CD4-positive, alpha-beta T cell treated with Interleukin-6 at 100 ng/mL for 8 hours (primary cell): ENCODE measurements at regions not wholly inside any gene's neighbourhood (a gene's known extent, or its start where the extent isn't known, plus 50 kb on each side); places are given as distances from the start of the nearest gene placed in this dataset.
"Not testable (repeated sequence)": the region's sequence is repeated elsewhere in the genome, so short reads cannot be mapped to it uniquely, and the experiment has no call there.

Experiments
- DNase-seq: peaks from one replicate; pipeline ENCODE4 v3.0.0-alpha.2; 2020; ENCODE audit warnings: mixed read lengths, low spot score

DNA sequence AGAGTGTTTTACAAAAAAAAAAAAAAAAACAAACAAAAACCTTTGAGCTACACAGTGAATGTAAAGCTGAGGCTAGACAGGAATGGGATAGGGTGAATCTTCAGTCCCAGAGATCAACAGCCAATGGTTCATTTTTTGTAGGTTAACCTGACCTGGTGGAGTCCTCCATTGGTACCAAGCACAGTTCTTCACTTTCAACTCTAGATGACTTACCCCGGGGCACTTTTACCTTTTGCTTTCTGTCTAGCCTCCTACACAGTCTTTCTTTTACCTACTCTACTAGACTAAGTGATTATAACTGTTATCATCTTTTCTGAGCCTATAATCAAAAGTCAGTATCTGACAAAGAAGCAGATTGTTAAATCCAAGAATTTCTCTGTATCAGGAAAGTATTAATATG is 50.9 kb downstream of the ANXA2R start:
- peak; percentile 11 for DNase-seq

DNA sequence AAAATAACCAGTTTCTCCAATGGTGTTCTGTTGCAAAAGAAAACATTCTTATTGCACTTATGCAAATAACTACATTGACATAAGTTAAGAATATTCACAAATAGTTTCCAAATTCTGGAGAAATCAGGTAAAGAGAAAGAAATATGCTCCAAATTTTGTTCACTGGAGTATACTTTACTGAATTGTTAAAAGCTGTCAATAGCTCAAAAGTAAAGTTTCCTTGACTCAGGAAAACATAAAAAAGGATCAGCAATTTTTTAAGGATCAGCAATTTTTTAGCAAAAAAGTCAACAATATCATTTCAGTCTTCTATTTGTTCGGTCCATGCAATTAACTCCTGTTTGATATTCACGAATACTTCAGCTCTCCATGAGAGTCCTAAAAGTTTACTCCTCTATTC is 51.6 kb downstream of the ANXA2R start:
- DNase-seq = no peak

DNA sequence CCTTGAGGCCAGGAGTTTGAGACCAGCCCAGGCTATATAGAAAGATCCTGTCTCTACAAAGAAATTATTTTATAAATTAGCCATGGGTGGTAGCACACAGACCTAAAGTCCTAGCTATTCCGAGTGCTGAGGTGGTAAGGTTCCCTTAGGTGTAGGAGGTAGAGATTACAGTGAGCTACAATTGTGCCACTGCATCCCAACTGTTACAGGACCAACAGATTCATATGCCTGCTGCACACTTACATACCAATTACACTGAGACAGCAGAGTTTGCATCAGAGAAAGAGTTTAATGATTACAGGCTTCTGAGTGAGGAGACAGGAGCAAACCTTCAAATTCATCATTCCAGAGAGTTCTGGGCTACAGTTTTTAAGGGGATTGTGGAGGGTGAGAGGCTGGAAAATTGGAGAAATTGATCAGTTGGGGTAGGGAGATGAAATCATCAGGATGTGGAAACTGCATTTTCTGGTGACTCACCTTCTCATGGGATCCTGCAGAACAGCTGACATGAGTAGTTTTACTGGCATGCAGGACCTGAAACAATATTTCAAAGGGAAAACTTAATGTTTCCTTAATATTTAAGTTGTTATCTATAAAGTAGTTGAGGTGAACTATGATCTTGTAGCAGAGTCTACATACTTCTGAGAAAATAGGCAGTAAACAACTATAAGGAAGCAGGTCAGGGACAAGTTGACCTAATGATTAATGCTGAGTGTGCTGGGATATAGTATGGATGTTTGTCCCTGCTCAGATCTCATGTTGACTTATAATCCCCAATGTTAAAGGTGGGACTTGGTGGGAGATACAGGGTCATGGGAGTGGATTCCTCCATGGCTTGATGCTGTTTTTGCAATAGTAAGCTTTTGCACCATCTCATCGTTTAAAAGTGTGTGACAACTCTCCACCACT is 54.7 kb downstream of the ANXA2R start:
- DNase-seq = no peak

DNA sequence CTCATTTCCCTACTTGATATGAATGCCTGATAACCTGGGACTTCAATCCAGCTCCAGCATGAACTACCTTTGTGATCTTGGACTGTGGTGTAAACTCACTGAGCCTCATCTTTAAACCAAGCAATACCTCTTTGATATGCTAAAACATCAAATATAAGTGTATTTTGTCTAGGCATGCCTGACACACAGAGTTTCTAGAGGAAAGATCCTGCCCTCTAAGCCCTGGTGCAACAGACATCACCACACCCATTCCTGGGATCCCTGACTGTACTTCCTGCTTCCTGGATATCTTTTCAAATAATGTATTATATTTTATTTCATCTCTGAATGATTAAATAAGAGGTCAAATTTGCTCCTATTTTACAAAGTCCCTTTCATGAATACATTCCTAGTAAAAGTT is 55.8 kb downstream of the ANXA2R start:
- no peak for DNase-seq

DNA sequence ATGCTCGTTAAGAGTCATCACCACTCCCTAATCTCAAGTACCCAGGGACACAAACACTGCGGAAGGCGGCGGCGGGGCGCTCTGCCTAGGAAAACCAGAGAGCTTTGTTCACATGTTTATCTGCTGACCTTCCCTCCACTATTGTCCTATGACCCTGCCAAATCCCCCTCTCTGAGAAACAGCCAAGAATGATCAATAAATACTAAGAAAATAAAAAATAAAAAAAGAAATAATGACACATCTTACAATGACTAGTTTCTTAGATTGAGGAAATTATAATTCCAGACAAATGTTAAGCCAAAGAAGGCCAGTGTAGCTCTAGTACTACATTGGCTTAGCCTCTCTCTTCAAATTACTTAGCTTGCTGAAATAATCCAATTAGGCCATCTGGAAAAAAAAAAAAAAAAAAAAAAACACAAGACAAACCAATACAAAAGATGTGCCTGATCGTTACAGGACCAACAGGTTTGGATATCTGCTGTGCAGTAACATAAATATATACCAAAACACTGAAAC is 58.0 kb downstream of the ANXA2R start:
- no peak for DNase-seq

DNA sequence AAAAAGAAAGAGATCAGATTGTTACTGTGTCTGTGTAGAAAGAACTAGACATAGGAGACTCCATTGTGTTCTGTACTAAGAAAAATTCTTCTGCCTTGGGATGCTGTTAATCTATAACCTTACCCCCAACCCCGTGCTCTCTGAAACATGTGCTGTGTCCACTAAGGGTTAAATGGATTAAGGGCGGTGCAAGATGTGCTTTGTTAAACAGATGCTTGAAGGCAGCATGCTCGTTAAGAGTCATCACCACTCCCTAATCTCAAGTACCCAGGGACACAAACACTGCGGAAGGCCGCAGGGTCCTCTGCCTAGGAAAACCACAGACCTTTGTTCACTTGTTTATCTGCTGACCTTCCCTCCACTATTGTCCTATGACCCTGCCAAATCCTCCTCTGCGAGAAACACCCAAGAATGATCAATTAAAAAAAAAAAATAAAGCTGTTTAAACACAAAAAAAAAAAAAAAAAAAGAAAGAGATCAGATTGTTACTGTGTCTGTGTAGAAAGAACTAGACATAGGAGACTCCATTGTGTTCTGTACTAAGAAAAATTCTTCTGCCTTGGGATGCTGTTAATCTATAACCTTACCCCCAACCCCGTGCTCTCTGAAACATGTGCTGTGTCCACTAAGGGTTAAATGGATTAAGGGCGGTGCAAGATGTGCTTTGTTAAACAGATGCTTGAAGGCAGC is 58.6 kb downstream of the ANXA2R start:
- DNase-seq = not testable (repeated sequence)

DNA sequence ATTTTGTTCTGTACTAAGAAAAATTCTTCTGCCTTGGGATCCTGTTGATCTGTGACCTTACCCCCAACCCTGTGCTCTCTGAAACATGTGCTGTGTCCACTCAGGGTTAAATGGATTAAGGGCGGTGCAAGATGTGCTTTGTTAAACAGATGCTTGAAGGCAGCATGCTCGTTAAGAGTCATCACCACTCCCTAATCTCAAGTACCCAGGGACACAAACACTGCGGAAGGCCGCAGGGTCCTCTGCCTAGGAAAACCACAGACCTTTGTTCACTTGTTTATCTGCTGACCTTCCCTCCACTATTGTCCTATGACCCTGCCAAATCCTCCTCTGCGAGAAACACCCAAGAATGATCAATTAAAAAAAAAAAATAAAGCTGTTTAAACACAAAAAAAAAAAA is 59.1 kb downstream of the ANXA2R start:
- not testable (repeated sequence) for DNase-seq

DNA sequence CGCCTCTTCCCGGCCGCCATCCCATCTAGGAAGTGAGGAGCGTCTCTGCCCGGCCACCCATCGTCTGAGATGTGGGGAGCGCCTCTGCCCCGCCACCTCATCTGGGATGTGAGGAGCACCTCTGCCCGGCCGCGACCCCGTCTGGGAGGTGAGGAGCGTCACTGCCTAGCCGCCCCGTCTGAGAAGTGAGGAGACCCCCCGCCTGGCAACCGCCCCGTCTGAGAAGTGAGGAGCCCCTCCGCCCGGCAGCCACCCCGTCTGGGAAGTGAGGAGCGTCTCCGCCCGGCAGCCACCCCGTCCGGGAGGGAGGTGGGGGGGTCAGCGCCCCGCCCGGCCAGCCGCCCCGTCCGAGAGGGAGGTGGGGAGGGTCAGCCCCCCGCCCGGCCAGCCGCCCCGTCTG is 59.7 kb downstream of the ANXA2R start:
- DNase-seq = not testable (repeated sequence)

DNA sequence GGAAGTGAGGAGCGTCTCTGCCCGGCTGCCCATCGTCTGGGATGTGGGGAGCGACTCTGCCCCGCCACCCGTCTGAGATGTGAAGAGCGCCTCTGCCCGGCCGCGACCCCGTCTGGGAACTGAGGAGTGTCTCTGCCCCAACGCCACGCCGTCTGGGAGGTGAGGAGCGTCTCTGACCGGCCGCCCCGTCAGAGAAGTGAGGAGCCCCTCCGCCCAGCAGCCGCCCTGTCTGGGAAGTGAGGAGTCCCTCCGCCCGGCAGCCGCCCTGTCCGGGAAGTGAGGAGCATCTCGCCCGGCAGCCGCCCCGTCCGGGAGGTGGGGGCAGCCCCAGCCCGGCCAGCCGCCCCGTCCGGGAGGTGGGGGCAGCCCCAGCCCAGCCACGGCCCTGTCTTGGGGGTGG is 60.9 kb downstream of the ANXA2R start:
- DNase-seq = not testable (repeated sequence)

DNA sequence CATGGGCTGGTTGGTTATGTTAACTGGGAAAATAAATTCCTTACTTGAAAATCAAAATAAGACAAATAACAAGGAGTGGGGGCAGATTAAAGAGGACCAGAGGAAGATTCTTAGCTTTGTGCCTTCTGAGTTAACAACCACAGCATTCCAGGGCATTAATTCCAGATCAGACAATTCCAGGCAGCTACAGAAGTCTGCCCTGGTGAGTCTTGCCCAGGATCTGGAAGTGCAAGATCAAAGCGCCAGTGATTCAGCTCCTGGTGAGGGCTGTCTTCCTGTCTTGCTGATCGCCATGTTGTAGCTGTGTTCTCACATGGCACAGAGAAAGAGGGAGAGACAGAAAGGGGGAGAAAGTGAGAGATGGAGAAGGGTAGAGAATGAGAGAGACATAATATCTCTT is 65.6 kb downstream of the ANXA2R start:
- DNase-seq = no peak

DNA sequence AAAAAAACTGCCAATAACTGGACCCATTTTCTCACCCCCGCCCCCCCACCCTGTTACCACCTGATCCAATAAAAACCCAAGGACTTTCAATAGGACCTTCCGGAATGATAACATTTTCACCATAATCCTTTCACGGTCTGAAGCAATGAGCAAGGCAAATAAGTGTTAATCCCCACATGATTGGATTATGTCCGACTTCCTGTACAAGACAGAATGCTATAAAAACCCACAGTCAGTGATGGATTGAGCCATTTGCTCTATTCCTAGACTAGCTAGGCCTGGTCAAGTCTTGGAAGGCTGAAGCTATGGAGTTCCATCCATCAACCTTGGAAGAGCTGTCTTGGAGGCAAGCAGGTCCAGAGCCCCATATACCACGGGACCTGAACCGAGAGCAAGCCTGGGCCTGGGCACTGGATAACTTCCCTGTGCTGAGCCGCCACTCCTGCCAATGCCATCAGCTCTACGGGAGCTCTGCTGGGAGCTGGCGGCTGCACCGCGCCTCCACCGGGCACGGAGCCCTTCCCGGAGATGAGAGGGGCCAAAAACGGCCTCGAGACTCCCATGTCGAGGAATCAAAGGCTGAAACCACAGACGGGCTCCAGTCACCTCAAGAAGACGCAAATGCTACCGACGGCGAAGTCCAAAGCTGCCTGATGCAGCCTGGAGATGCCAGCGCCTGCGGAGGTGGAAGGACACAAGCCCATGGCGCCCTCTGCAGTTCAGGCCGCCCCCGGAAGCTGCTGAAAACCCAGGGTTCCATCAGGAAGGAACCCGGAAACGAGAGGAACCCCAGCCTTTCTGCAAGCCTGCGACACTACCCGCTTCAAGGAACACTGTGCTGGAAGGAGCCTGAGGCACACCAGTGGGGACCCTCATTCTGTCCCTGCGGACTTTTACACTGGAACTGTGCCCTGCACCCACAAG is 69.2 kb downstream of the ANXA2R start:
- no peak for DNase-seq

DNA sequence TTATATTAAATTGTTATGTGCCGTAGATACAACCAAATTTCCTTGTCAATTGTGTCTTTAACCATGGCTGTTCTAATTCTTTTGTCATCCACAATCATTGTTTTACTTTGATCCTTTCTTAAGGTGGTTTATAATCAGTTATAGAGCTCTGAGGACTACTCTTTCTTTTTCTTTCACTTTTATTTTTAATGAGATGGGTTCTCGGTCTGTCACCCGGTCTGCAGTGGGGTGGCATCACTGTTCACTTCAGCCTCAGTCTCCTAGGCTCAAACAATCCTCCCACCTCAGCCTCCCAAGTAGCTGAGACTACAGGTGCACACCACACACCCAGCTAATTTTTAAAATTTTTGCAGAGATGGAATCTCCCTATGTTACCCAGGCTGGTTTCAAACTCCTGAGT is 74.2 kb downstream of the ANXA2R start:
- no peak for DNase-seq

DNA sequence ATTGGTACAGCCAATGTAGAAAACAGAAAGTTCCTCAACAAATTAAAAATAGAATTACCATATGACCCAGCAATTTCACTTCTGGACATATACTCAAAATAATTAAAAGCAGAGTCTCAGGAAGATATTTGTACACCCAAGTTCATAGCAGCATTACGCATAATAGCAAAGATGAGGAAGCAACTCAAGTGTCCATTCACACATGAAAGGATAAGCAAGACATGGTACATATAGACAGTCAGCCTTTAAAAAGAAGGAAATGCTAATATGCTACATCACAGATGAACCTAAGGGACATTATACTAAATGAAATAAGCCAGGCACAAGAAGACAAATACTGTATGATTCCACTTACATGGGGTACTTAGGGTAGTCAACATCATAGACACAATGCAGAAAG is 76.7 kb downstream of the ANXA2R start:
- DNase-seq = no peak

DNA sequence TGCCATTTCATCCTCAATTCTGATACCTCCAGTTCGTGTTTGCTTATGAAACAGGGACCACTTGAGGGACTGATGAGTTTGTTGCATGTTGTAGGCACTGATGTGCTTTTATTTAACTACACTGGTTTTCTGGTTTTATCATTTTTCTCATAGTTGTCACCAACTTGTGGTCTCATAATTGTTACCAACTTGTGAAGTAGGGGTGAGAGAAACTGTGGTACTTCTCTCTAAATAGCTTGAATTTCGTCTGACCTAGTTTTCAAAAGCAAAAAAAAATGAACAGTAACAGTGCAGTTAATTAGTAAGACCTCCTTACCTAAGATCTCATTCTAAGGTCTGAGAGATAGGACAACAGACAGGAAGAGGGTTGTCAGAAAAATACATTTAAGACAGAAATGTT is 78.0 kb downstream of the ANXA2R start:
- DNase-seq = no peak

DNA sequence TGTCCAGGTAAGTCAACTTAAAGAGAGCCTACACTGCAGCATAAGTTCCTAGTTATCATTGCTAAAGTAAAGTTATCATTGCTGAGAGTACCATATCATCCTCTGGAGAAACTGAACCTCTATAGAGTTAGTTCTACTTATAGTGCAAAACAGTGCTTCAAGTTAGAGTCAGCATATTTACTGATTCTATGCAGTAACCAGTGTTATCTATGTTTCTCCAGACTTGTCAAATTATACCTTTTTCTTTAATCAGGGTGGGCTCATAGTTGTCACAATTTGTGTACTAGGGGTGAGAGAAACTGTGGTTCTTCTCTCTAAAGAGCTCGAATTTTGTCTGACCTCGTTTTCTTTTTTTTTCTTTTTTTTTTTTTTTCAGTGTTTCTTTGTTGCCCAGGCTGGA is 79.6 kb downstream of the ANXA2R start:
- no peak for DNase-seq

DNA sequence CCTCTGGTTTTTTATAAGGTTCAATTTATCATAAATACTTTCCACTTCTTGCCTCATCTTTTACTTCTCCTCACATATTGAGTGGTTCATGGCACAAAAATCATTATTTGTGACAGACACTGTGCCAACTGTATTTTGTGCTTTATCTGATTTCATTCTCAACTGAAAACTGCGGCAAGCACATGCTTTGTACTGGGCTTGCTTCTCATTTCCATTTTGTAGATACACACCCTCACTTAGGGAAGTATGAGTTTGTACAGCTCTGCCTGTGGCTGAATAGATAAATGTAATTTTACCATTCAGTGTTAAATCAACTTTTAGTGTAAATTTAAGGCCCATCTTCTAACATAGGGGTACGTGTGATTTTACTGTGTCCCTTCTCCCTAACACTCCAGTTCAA is 83.6 kb downstream of the ANXA2R start:
- no peak for DNase-seq

DNA sequence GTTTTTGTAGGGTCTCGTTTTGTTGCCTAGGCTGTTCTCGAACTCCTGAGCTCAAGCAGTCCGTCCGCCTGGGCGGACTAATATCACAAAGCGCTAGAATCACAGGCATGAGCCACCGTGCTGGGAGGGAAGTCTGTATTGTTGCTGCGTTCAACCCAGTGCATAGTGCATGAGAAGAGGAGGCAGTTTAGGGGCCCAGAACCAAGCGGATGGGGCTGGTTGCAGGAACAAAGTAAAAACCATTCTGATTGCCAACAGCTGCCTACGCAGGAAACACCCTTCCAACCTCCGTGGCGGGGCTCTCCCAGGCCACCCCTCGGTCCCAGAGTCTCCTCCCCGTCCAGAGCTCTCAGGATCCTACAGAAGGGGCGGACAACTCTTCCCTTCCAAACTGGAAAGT is 87.1 kb downstream of the ANXA2R start:
- no peak for DNase-seq

DNA sequence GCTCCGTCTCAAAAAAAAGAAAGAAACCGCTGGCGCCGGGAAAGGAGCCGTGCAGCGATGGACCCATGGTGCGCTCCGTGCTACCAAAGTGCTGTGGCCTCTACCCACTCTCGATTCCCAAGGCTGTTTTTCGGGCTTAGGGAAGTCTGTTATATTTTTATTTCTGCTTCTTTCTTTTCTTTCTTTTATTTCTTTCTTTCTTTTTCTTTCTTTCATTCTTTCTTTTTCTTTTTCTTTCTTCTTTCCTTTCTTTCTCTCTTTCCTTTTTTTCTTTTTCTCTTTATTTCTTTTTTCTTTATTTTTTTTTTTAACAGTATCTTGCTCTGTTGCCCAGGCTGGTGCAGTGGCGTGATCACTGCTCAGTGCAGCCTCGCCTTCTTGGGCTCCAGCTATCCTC is 87.5 kb downstream of the ANXA2R start:
- no peak for DNase-seq

DNA sequence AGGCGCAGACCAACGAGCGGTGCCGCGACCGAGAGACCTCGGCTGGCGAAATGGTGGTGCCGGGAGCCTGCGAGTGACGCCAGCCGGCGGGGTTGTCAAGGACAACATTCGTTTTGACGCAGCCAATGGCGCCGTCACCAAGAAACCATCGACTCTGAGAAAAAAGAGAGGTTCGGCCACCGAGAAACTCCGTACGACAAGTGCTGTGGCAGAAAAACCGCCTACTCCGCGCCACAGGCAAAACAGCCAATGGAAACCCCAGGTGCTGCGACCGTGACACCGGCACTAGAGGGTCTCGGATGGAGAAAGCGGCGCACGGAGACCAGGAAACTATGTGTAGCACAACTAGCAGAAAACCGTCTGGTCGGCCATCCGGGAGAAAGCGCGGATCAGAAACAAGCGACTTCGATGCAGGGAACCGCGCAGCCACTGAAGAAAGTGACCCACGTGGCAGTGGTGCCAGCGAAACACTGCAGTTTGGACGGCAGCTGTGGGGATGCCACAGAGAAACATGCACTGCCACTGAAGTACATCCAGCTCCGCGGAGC is 88.8 kb downstream of the ANXA2R start:
- peak; percentile 56 for DNase-seq

DNA sequence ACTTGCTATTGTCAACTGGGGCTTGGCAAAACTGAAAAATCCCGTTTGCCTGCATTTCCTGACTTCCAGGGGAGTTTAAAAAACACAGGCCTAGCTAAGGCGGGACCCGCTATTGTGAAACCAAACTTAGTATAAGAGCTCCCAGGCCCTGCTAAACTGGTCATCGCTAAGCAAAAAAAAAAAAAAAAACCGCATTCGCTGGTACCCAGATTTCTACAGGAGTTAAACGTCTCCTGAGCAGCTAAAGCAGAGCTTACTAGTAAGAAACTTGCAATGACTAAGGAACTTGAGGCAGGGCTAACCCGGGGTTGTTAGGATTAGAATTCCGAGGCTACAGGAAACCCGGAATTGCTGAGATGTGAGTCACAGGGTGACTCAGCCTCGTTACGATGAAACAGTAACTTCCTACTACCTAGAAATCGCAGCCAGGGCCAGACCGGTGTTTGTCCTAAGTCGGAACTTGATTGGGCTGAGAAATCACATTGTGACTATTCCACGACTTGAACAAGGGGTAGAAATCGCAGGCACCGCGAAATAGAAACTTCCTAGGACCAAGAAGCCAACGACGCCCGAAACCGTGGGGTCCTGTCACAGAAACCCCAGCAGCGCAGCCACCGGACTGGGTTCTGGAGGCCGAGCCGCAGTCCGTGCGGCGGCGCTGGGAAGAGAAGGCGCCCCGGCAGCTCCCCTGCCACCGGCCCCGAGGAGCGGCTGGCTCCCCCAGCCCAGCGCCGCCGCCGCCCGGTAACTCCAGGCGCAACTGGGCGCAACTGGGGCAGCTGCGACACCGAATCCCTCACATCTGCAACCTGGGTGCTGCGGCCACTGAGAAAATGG is 89.4 kb downstream of the ANXA2R start:
- DNase-seq = peak; percentile 74

DNA sequence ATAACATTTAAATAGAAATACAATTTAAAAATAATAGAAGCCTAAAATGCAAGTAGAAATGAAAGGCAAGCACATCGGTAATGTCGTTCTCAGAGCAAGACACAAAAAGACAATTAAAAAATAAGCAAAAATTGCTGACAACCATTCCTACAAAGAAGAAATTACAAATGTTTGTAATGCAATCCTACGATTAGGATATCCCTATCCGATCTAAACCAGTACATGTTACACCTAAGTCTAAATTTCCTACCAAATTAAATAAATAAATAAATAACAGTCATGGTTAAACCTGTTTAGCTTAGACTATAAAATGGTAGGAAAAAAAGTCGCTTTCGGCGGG is 90.0 kb downstream of the ANXA2R start:
- DNase-seq = no peak
